OCI-LY1 (cell line): ENCODE measurements at regions not wholly inside any gene's neighbourhood (a gene's known extent, or its start where the extent isn't known, plus 50 kb on each side); places are given as distances from the start of the nearest gene placed in this dataset.

Experiments used
- H2AFZ ChIP-seq: fragments of 200-600 bp; sonication (generic), shearing (Covaris generic); 2 replicates; pipeline ENCODE4 v1.6.0; 2014; ENCODE audit warnings: antibody characterized with exemption, mild to moderate bottlenecking, low read length
- H3F3A ChIP-seq: fragments of 200-600 bp; sonication (generic), shearing (Covaris generic); 2 replicates; pipeline ENCODE4 v1.6.0; 2014; ENCODE audit warnings: mild to moderate bottlenecking, antibody characterized with exemption, low read length, moderate library complexity; ENCODE audit not compliant: insufficient read depth
- H3K27ac ChIP-seq: fragments of 200-600 bp; sonication (generic); 2 replicates; pipeline ENCODE4 v1.5.1; 2014; ENCODE audit warnings: low read length, mixed run types, mild to moderate bottlenecking, low read depth; ENCODE audit not compliant: poor library complexity, severe bottlenecking
- H3K27me3 ChIP-seq: fragments of 200-600 bp; sonication (generic); 2 replicates; pipeline ENCODE4 v1.6.0; 2014; ENCODE audit warnings: antibody characterized with exemption, mild to moderate bottlenecking, low read length, moderate library complexity; ENCODE audit not compliant: insufficient read depth
- H3K36me3 ChIP-seq: fragments of 200-600 bp; sonication (generic); 2 replicates; pipeline ENCODE4 v1.6.1; 2014; ENCODE audit warnings: mild to moderate bottlenecking, antibody characterized with exemption, low read length, moderate library complexity, mixed read lengths; ENCODE audit not compliant: insufficient read depth
- H3K4me1 ChIP-seq: fragments of 200-600 bp; sonication (generic); 2 replicates; pipeline ENCODE4 v1.5.1; 2014; ENCODE audit warnings: mild to moderate bottlenecking, low read length, moderate library complexity; ENCODE audit not compliant: insufficient read depth, severe bottlenecking
- H3K4me2 ChIP-seq: fragments of 200-600 bp; sonication (generic), shearing (Covaris generic); 2 replicates; pipeline ENCODE4 v1.6.1; 2014; ENCODE audit warnings: low read length
- H3K4me3 ChIP-seq: fragments of 200-600 bp; sonication (generic); 2 replicates; pipeline ENCODE4 v1.5.1; 2014; ENCODE audit warnings: low read length, low read depth, mild to moderate bottlenecking, mixed read lengths; ENCODE audit not compliant: poor library complexity, severe bottlenecking
- H3K79me2 ChIP-seq: fragments of 200-600 bp; shearing (Covaris generic); 2 replicates; pipeline ENCODE4 v1.6.1; 2016; ENCODE audit warnings: mixed run types, low read length, mixed read lengths; ENCODE audit not compliant: insufficient read depth
- H3K9ac ChIP-seq: fragments of 200-600 bp; sonication (generic), shearing (Covaris generic); 2 replicates; pipeline ENCODE4 v1.6.1; 2014; ENCODE audit warnings: mild to moderate bottlenecking, low read length, mixed read lengths
- H3K9me2 ChIP-seq: fragments of 200-600 bp; sonication (generic), shearing (Covaris generic); 2 replicates; pipeline ENCODE4 v1.6.1; 2014; ENCODE audit warnings: low read depth, mild to moderate bottlenecking, low read length, mixed read lengths
- H3K9me3 ChIP-seq: fragments of 200-600 bp; shearing (Covaris generic); 2 replicates; pipeline ENCODE4 v1.6.1; 2014; ENCODE audit warnings: low read length, mixed read lengths
- H4K20me1 ChIP-seq: fragments of 200-600 bp; sonication (generic), shearing (Covaris generic); 2 replicates; pipeline ENCODE4 v1.6.0; 2016; ENCODE audit warnings: mild to moderate bottlenecking, low read length; ENCODE audit not compliant: insufficient read depth
- EZH2 ChIP-seq: fragments of 200-600 bp; sonication (generic), shearing (Covaris generic); IDR thresholded peaks from 2 replicates; pipeline ENCODE4 v1.8.0; 2017; ENCODE audit warnings: borderline replicate concordance, mixed run types, mild to moderate bottlenecking, antibody characterized with exemption, low read length, moderate library complexity, mixed read lengths
- TF ChIP-seq, protein P1 (sequence below): fragments of 200-600 bp; sonication (generic), shearing (Covaris generic); IDR thresholded peaks from 2 replicates; pipeline ENCODE4 v1.5.1; 2017; ENCODE audit warnings: mild to moderate bottlenecking, antibody characterized with exemption, low read length, moderate library complexity, mixed read lengths

DNA sequence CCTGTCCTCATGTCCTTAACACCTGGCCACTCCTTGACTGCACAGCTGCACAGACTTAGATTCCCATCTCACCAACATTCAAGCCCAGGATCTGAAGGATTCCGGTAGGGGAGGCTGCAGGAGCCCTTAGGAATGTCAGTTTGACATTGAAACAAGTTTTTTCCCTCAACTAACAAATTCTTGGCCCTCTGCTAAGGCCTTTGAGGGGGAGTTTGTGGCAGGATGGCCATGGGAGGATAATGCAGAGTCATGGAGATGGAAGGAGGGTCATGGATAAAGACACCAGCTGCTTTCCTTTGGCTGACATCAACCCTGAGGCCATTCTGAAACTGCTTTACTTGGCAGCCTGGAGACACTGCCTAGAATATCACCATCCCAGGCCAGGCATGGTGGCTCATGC is 63.4 kb upstream of the PPP2R5A start:
- Histone ChIP-seq H3F3A (no peaks in the 10 kb centered on the region), H3K9ac (no peak overlapping the region), H3K27ac (no peak overlapping the region), H3K4me3 (no peak overlapping the region), H4K20me1 (no peaks in the 10 kb centered on the region), H3K9me3 (no peaks in the 10 kb centered on the region), H3K4me2 (no peak overlapping the region), H3K4me1 (peaks cover 59% of the 10 kb centered on the region), H3K79me2 (no peaks in the 10 kb centered on the region), H3K9me2 (no peaks in the 10 kb centered on the region), H3K36me3 (no peaks in the 10 kb centered on the region), H3K27me3 (no peaks in the 10 kb centered on the region), H2AFZ (no peak overlapping the region)
- no peak for TF ChIP-seq EZH2
- TF ChIP-seq, protein P1, sequence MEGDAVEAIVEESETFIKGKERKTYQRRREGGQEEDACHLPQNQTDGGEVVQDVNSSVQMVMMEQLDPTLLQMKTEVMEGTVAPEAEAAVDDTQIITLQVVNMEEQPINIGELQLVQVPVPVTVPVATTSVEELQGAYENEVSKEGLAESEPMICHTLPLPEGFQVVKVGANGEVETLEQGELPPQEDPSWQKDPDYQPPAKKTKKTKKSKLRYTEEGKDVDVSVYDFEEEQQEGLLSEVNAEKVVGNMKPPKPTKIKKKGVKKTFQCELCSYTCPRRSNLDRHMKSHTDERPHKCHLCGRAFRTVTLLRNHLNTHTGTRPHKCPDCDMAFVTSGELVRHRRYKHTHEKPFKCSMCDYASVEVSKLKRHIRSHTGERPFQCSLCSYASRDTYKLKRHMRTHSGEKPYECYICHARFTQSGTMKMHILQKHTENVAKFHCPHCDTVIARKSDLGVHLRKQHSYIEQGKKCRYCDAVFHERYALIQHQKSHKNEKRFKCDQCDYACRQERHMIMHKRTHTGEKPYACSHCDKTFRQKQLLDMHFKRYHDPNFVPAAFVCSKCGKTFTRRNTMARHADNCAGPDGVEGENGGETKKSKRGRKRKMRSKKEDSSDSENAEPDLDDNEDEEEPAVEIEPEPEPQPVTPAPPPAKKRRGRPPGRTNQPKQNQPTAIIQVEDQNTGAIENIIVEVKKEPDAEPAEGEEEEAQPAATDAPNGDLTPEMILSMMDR: no peak

DNA sequence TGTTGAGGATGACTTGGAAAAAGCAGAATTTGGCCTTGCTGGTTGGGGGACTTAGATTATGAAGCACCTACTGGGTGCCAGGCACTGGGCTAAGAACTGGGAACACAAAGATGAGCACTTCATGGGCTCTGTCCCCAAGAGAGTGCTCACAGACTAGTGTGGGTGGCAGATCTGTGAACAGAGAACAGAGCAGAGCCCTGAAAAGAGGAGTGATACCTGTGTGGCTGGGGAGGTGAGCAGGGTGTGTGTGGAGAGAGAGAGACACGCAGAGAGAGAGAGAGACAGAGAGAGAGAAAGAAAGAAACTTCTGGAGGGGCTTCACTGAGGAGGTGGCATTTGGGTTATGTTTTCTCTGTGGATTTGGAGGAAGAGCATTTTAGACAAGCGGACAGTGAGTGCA is 61.1 kb upstream of the PPP2R5A start:
- Histone ChIP-seq H3K4me2 (no peak overlapping the region; the same call in 1 of the 2 replicates), H4K20me1 (no peaks in the 10 kb centered on the region), H3K9ac (no peak overlapping the region), H3K9me2 (no peaks in the 10 kb centered on the region), H3F3A (no peaks in the 10 kb centered on the region), H3K79me2 (no peaks in the 10 kb centered on the region), H3K27me3 (no peaks in the 10 kb centered on the region), H3K9me3 (no peaks in the 10 kb centered on the region), H2AFZ (no peak overlapping the region), H3K4me3 (no peak overlapping the region), H3K36me3 (no peaks in the 10 kb centered on the region), H3K27ac (no peak overlapping the region), H3K4me1 (peaks cover 43% of the 10 kb centered on the region)
- TF ChIP-seq, protein P1: no peak
- no peak for TF ChIP-seq EZH2

DNA sequence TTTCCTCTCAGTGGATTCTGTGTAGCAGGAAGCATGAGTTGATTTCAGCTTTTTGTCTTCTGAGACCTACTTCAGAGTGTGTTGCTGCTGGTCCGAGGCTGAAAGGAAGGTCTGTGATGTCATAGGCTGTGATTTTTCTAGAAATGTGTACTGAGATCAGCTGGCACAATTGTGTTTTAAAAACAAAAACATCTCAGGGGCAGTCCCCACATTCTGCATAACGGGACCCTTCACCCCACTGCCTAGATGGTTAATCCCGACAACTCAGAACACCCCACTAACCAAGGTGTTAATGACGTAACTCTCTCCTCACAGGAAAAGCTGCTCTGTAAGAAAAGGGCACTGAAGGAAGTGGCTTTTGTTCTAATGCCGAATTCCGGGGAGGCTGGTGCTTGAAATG is 59.8 kb upstream of the PPP2R5A start:
- H3F3A ChIP-seq: no peaks in the 10 kb centered on the region
- TF ChIP-seq EZH2: no peak
- TF ChIP-seq, protein P1: no peak
- H3K9me3 ChIP-seq: no peaks in the 10 kb centered on the region
- H2AFZ ChIP-seq: no peak overlapping the region
- peaks cover 31% of the 10 kb centered on the region for H3K4me1 ChIP-seq
- H3K9me2 ChIP-seq: no peaks in the 10 kb centered on the region
- no peak overlapping the region; the same call in 1 of the 2 replicates for H3K9ac ChIP-seq
- H3K27me3 ChIP-seq: no peaks in the 10 kb centered on the region
- no peaks in the 10 kb centered on the region for H3K79me2 ChIP-seq
- peak overlapping the region; percentile 35; the same call in 1 of the 2 replicates for H3K4me2 ChIP-seq
- no peaks in the 10 kb centered on the region for H3K36me3 ChIP-seq
- H3K27ac ChIP-seq: peak overlapping the region; percentile 84
- no peaks in the 10 kb centered on the region for H4K20me1 ChIP-seq
- no peak overlapping the region for H3K4me3 ChIP-seq
